ENCODE measurements at regions not wholly inside any gene's neighbourhood (a gene's known extent, or its start where the extent isn't known, plus 50 kb on each side); places are given as distances from the start of the nearest gene placed in this dataset.
"Not testable (repeated sequence)": the region's sequence is repeated elsewhere in the genome, so short reads cannot be mapped to it uniquely, and the experiment has no call there.

DNA sequence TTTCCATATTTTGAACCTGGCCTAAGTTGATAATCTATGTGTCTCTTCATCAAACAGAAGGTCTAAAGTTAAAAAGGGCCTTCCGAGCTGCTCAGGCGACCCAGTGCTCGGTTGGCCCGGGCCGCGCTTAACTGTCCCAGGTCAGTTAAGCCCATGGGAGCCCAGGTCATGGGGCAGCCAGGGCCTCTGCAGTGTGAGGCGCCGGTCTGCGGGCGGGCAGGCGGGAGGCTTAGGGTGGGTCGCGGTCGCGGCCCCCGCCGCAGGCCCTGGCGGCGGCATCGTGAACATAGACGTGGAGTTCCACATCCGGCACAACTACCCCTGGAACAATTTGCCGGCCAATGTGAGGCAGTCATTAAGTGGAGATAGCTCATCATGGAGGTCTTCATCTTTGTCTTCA lies 91.3 kb downstream of the PPIAL4C start:
- CTCF ChIA-PET, H3K4me1 Mint-ChIP-seq, DNase-seq, H3K36me3 Mint-ChIP-seq, H3K27ac Mint-ChIP-seq, H3K9me3 Mint-ChIP-seq, H3K4me3 Mint-ChIP-seq, H3K27me3 Mint-ChIP-seq: not testable (repeated sequence)

GRCh38 chr1:149677359-149677758 lies 93.7 kb downstream of the PPIAL4C start:
- H3K4me1 Mint-ChIP-seq, H3K27ac Mint-ChIP-seq, H3K27me3 Mint-ChIP-seq, DNase-seq, H3K9me3 Mint-ChIP-seq, H3K4me3 Mint-ChIP-seq, CTCF ChIA-PET, H3K36me3 Mint-ChIP-seq: not testable (repeated sequence)

DNA sequence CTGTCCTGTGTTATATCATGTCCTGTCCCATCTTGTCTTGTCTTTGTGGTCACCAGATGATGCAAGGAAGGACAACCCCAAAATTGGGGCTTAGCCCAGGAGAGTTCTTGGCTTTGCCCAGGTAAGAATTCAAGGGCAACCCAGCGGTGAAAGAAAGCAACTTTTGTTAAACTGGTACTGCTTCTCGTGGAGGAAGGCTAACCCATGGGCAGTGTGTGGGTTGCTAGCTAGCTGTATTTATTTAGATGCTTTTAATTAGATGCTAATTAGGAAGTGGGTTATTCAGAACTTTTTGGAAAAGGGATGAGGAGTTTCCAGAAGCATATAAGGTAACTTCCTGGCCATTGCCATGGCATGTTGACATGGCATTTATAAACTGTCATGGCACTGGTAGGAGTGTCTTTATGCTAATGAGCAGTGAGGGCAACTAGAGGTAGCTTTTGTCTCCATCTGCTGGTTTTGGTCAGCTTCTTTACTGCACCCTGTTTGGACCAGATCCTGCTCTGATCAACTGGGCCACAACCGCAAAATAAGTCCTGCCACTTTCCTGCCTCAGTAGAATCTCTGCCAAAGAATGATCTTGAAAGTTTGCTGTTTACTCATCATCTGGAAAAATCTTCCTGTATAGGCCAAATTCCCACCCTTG lies 95.8 kb upstream of the FCGR1A start:
- H3K27me3 Mint-ChIP-seq, H3K27ac Mint-ChIP-seq, H3K4me3 Mint-ChIP-seq, CTCF ChIA-PET, DNase-seq, H3K9me3 Mint-ChIP-seq, H3K4me1 Mint-ChIP-seq, H3K36me3 Mint-ChIP-seq: not testable (repeated sequence)

GRCh38 chr1:149691399-149691798 lies 91.1 kb upstream of the FCGR1A start:
- DNase-seq, H3K36me3 Mint-ChIP-seq, CTCF ChIA-PET, H3K4me3 Mint-ChIP-seq, H3K27ac Mint-ChIP-seq, H3K27me3 Mint-ChIP-seq, H3K9me3 Mint-ChIP-seq: not testable (repeated sequence)
- H3K4me1 Mint-ChIP-seq = peaks cover 14% of the 10 kb centered on the region

GRCh38 chr1:149692804-149693539 lies 89.5 kb upstream of the FCGR1A start:
- H3K27me3 Mint-ChIP-seq, H3K36me3 Mint-ChIP-seq, CTCF ChIA-PET, H3K9me3 Mint-ChIP-seq, H3K4me3 Mint-ChIP-seq: not testable (repeated sequence)
- DNase-seq = peak; percentile 52
- Mint-ChIP-seq H3K27ac (peak overlapping the region; percentile 37), H3K4me1 (peaks cover 14% of the 10 kb centered on the region)

DNA sequence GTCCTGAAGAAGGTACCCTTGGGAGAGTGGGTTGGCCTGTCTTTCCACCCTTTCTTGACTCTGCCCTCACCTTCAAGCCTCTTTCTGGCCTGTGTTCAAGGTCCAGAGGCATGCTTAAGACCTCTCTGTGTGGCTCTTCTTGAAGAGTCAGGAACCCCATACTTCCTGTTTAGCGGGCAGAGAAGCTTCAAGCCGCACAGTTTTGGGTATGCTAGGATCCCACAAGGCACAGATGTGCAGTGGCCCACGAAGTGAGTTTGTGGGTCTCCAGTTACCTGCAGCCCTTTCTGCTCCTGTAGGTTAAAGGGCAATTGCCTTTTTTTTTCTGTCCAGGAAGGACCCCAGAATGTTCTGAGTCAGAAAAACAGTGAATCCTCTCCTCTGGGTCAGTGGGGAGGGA lies 87.4 kb upstream of the FCGR1A start:
- H3K4me3 Mint-ChIP-seq, CTCF ChIA-PET, H3K9me3 Mint-ChIP-seq, H3K36me3 Mint-ChIP-seq, H3K27ac Mint-ChIP-seq, H3K27me3 Mint-ChIP-seq: not testable (repeated sequence)
- DNase-seq = peak; percentile 21
- peaks cover 16% of the 10 kb centered on the region for H3K4me1 Mint-ChIP-seq

DNA sequence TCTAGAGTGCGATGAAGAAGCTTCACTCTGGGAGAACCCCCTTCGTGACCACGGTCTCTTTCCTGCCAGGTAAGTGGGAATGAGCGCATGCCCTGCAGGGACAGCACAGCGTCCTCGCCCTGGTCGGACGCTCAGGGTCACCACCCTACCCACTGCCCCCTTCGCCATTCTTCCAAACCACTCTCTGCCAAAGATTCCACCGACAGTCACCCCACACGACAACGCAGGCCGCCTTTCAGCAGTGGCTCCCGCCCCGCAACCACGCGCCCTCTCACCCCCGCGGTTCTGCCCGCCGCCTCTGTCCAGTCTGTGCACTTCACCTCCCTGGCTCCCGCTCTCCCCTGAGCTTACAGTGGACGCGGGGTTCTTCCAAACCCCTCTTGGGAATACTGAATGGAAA lies 82.3 kb upstream of the FCGR1A start:
- H3K27me3 Mint-ChIP-seq, DNase-seq, H3K4me3 Mint-ChIP-seq, H3K9me3 Mint-ChIP-seq, H3K36me3 Mint-ChIP-seq, CTCF ChIA-PET, H3K27ac Mint-ChIP-seq, H3K4me1 Mint-ChIP-seq: not testable (repeated sequence)

GRCh38 chr1:149700677-149701567 lies 81.6 kb upstream of the FCGR1A start:
- H3K27me3 Mint-ChIP-seq, H3K36me3 Mint-ChIP-seq, H3K4me1 Mint-ChIP-seq, CTCF ChIA-PET, DNase-seq, H3K4me3 Mint-ChIP-seq, H3K27ac Mint-ChIP-seq, H3K9me3 Mint-ChIP-seq: not testable (repeated sequence)

DNA sequence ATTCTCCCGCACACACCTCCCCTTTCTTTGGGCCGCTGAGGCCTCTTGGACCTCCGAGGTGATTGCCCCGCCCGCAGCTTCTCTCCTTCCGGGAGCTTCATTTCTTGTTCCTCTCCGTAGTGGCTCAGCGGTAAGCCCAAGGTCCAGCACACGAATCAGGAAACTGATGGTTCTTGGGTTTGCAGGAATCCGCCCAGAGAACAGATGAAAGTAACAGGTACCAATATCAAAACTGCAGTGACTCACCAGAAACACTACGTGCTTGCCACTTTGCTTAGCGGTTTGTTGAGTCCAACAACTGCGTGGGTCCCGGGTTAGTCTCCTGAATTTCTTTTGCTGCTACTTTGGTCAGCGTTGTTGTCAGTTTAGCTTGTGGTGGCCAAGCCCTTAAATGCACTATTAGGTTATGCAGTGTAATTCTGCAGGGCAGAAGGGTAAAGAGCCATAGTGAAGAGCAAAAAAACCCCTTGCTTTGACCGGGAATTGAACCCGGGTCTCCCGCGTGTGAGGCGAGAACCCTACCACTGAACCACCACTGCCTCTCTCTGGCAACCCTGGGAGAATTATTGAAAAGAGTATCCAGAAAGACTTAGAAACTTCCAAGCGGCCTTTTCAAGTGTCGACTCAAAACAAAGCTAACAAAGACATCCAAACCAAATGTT lies 74.2 kb upstream of the FCGR1A start:
- H3K4me3 Mint-ChIP-seq = peak overlapping the region; percentile 70
- CTCF ChIA-PET = not testable (repeated sequence)

GRCh38 chr1:149711651-149712050 lies 70.8 kb upstream of the FCGR1A start:
- H3K9me3 Mint-ChIP-seq, DNase-seq, CTCF ChIA-PET: not testable (repeated sequence)

More for the DNA sequence above, 74.2 kb upstream of the FCGR1A start:
- not testable (repeated sequence) for H3K27me3 Mint-ChIP-seq, H3K36me3 Mint-ChIP-seq, H3K9me3 Mint-ChIP-seq, H3K4me1 Mint-ChIP-seq
- DNase-seq = peak; percentile 61
- H3K27ac Mint-ChIP-seq = peak overlapping the region; percentile 91

GRCh38 chr1:149712154-149712927 lies 70.2 kb upstream of the FCGR1A start:
- CTCF ChIA-PET, H3K36me3 Mint-ChIP-seq, H3K9me3 Mint-ChIP-seq, H3K4me3 Mint-ChIP-seq, H3K4me1 Mint-ChIP-seq, H3K27me3 Mint-ChIP-seq: not testable (repeated sequence)
- DNase-seq = peak; percentile 32
- H3K27ac Mint-ChIP-seq = peak overlapping the region; percentile 81

More at GRCh38 chr1:149711651-149712050, 70.8 kb upstream of the FCGR1A start:
- H3K27ac Mint-ChIP-seq, H3K4me1 Mint-ChIP-seq, H3K4me3 Mint-ChIP-seq, H3K27me3 Mint-ChIP-seq, H3K36me3 Mint-ChIP-seq: not testable (repeated sequence)

DNA sequence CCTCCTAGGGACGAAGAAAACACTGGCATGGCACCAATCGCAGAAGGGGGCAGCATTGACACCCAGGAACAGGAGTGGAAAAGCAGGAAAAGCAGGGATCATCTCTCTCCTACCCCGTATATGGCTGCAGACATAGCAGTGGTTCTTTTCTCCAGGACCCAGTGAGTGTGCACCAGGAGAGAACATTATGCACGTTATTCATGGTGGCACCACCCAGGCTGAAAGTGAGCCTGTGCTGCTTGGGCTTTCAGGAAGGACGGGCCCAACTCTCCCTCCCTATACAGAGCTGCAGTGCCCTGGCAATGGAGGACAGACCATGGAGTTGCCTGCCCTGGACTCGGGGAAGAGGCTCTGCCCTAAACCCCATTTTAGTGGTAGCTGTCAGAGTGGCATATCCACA lies 69.0 kb upstream of the FCGR1A start:
- H3K4me1 Mint-ChIP-seq, CTCF ChIA-PET, H3K27me3 Mint-ChIP-seq, H3K36me3 Mint-ChIP-seq, H3K27ac Mint-ChIP-seq, H3K4me3 Mint-ChIP-seq, H3K9me3 Mint-ChIP-seq, DNase-seq: not testable (repeated sequence)

DNA sequence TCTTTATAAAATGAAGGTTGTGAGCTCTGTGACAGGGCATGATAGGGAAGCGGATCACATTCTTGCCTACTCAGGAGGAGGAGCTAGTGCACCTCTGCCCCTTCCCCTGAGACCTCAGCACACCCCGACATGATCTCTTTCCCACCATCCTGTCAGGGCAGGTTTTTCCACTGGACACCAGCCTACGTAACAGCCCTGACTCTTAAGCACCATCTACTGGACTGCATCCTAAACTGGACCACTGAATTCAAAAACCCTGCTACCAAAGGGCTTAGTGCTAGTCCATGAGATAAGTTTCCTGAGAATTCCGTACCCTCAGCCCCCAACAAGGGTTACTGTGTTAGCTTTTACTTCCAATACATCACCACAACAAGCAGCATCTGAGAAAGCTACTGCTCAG lies 68.5 kb upstream of the FCGR1A start:
- H3K27ac Mint-ChIP-seq, H3K9me3 Mint-ChIP-seq, H3K27me3 Mint-ChIP-seq, CTCF ChIA-PET, DNase-seq, H3K36me3 Mint-ChIP-seq, H3K4me3 Mint-ChIP-seq, H3K4me1 Mint-ChIP-seq: not testable (repeated sequence)

All from activated naive CD4-positive, alpha-beta T cell treated with anti-CD3 and anti-CD28 coated beads, Interleukin-2, amount 10 ng/mL, durations not matched to agents 7 days and 5 days (primary cell).